Liver (tissue), 3 donors: ENCODE measurements at regions not wholly inside any gene's neighbourhood (a gene's known extent, or its start where the extent isn't known, plus 50 kb on each side); places are given as distances from the start of the nearest gene placed in this dataset.

ENCODE experiments used
- CTCF ChIP-seq: fragments of 150-350 bp; IDR thresholded peaks from 2 replicates; pipeline ENCODE4 v1.5.1; 2017; ENCODE audit warnings: improper control_type of control experiment, low read depth, low read length; ENCODE audit not compliant: missing input control
- FOXA1 ChIP-seq: IDR thresholded peaks from 2 replicates; pipeline ENCODE4 v1.6.1; 2016; ENCODE audit warnings: antibody characterized with exemption
- GABPA ChIP-seq, 2 donors: IDR thresholded peaks in 1 of 2; conservative IDR thresholded peaks in 1 of 2; 2 replicates each; pipeline ENCODE4 v1.6.1; 2016; ENCODE audit warnings: antibody characterized with exemption in 2 of 2, mild to moderate bottlenecking in 1 of 2, moderate library complexity in 1 of 2
- HNF4G ChIP-seq: IDR thresholded peaks from 2 replicates; pipeline ENCODE4 v1.6.1; 2016; ENCODE audit warnings: antibody characterized with exemption
- JUND ChIP-seq, 2 donors: IDR thresholded peaks; 2 replicates each; pipeline ENCODE4 v1.6.1; 2016; ENCODE audit warnings: antibody characterized with exemption in 2 of 2
- MAX ChIP-seq: IDR thresholded peaks from 2 replicates; pipeline ENCODE4 v1.6.1; 2016; ENCODE audit warnings: antibody characterized with exemption
- RAD21 ChIP-seq, 2 donors: IDR thresholded peaks; 2 replicates each; pipeline ENCODE4 v1.6.1; 2016; ENCODE audit warnings: antibody characterized with exemption in 2 of 2, mild to moderate bottlenecking in 2 of 2
- SP1 ChIP-seq: IDR thresholded peaks from 2 replicates; pipeline ENCODE4 v1.6.1; 2018; ENCODE audit warnings: antibody characterized with exemption, mild to moderate bottlenecking
- TAF1 ChIP-seq: conservative IDR thresholded peaks from 2 replicates; pipeline ENCODE4 v1.6.1; 2016; ENCODE audit warnings: antibody characterized with exemption, mild to moderate bottlenecking
- YY1 ChIP-seq: IDR thresholded peaks from 2 replicates; pipeline ENCODE4 v1.6.1; 2016; ENCODE audit warnings: antibody characterized with exemption, mild to moderate bottlenecking
- ZBTB33 ChIP-seq: IDR thresholded peaks from 2 replicates; pipeline ENCODE4 v1.6.1; 2016; ENCODE audit warnings: antibody characterized with exemption
- donor health status: healthy.
- donor health status: healthy.

- TF ChIP-seq CTCF (no peak), TAF1 (no peak), RAD21 (IDR thresholded peaks at IDR 0.05) (no peak), YY1 (no peak), MAX (no peak), FOXA1 (no peak), SP1 (no peak), JUND (IDR thresholded peaks at IDR 0.05) (no peak), HNF4G (no peak), GABPA (IDR thresholded peaks at IDR 0.05 in 1 of 2, conservative IDR thresholded peaks at IDR 0.05 in 1 of 2) (no peak), ZBTB33 (no peak)
Observed at GRCh38 chr4:3706111-3706511, 60.1 kb upstream of the ADRA2C start.
